GM23338 (cell line): ENCODE measurements at regions not wholly inside any gene's neighbourhood (a gene's known extent, or its start where the extent isn't known, plus 50 kb on each side); places are given as distances from the start of the nearest gene placed in this dataset.

Source experiments
- ATAC-seq: fragments of 200-7000 bp; cut with Tn5 transposase; 3 replicates; pipeline ENCODE4 v1.9.1; 2020
- DNase-seq: peaks from one replicate; pipeline ENCODE4 v3.0.0-alpha.2; 2015; ENCODE audit warnings: low spot score
- H2AFZ ChIP-seq: fragments of 200-600 bp; sonication (generic); 2 replicates; pipeline ENCODE4 v1.8.0; 2016; ENCODE audit warnings: antibody characterized with exemption, mild to moderate bottlenecking, moderate library complexity
- H3F3A ChIP-seq: fragments of 200-600 bp; sonication (generic); replicated peaks from 2 replicates; pipeline ENCODE4 v1.8.0; 2017; ENCODE audit warnings: antibody characterized with exemption, mixed run types, low read depth
- H3K27ac ChIP-seq: fragments of 200-600 bp; sonication (generic); 2 replicates; pipeline ENCODE4 v1.6.1; 2016; ENCODE audit warnings: low read depth
- H3K27me3 ChIP-seq: fragments of 200-600 bp; sonication (generic); 2 replicates; pipeline ENCODE4 v1.8.0; 2016; ENCODE audit warnings: mild to moderate bottlenecking, mixed run types, moderate library complexity; ENCODE audit not compliant: insufficient read depth
- H3K36me3 ChIP-seq: fragments of 200-600 bp; sonication (generic); 2 replicates; pipeline ENCODE4 v1.8.0; 2016; ENCODE audit warnings: mild to moderate bottlenecking; ENCODE audit not compliant: insufficient read depth
- H3K4me1 ChIP-seq: fragments of 200-600 bp; sonication (generic); 2 replicates; pipeline ENCODE4 v1.8.0; 2016; ENCODE audit warnings: mild to moderate bottlenecking, moderate library complexity; ENCODE audit not compliant: insufficient read depth
- H3K4me2 ChIP-seq: fragments of 200-600 bp; sonication (generic); 2 replicates; pipeline ENCODE4 v1.7.1; 2017; ENCODE audit warnings: mixed run types
- H3K4me3 ChIP-seq: fragments of 200-600 bp; sonication (generic); 2 replicates; pipeline ENCODE4 v1.6.1; 2016; ENCODE audit warnings: mixed run types
- H3K79me2 ChIP-seq: fragments of 200-600 bp; sonication (generic); replicated peaks from 2 replicates; pipeline ENCODE4 v1.8.0; 2017; ENCODE audit warnings: mild to moderate bottlenecking; ENCODE audit not compliant: insufficient read depth
- H3K9me2 ChIP-seq: fragments of 200-600 bp; sonication (generic); 2 replicates; pipeline ENCODE4 v1.8.0; 2017; ENCODE audit not compliant: insufficient read depth
- H4K20me1 ChIP-seq: fragments of 200-600 bp; sonication (generic); replicated peaks from 2 replicates; pipeline ENCODE4 v1.8.0; 2017; ENCODE audit warnings: mild to moderate bottlenecking; ENCODE audit not compliant: insufficient read depth
- H3K27ac Mint-ChIP-seq: 2 replicates; pipeline ENCODE4 v1.8.0; 2020; ENCODE audit warnings: inconsistent platforms, mild to moderate bottlenecking, moderate library complexity, mixed read lengths
- H3K27me3 Mint-ChIP-seq: 3 replicates; pipeline ENCODE4 v1.8.0; 2022; ENCODE audit warnings: low read depth, mild to moderate bottlenecking, moderate library complexity, mixed read lengths, inconsistent platforms; ENCODE audit not compliant: insufficient read depth, poor library complexity
- H3K36me3 Mint-ChIP-seq: 3 replicates; pipeline ENCODE4 v1.8.0; 2021; ENCODE audit warnings: low read depth, mild to moderate bottlenecking, inconsistent platforms, moderate library complexity, mixed read lengths
- H3K4me1 Mint-ChIP-seq: 3 replicates; pipeline ENCODE4 v1.8.0; 2020; ENCODE audit warnings: mild to moderate bottlenecking, inconsistent platforms, mixed read lengths
- H3K4me3 Mint-ChIP-seq: 3 replicates; pipeline ENCODE4 v1.8.0; 2021; ENCODE audit warnings: moderate library complexity, mild to moderate bottlenecking, inconsistent platforms, mixed read lengths
- H3K9me3 Mint-ChIP-seq: 3 replicates; pipeline ENCODE4 v1.8.0; 2020; ENCODE audit warnings: moderate library complexity, mild to moderate bottlenecking, inconsistent platforms, mixed read lengths
- CREB1 ChIP-seq: fragments of 250-450 bp; sonication (Bioruptor Pico); IDR thresholded peaks from 2 replicates; pipeline ENCODE4 v1.5.0; 2020; ENCODE audit warnings: low read depth, mild to moderate bottlenecking, moderate library complexity
- EZH2 ChIP-seq: fragments of 200-600 bp; sonication (generic); IDR thresholded peaks from one replicate; pipeline ENCODE4 v1.8.0; 2017; ENCODE audit warnings: antibody characterized with exemption, mild to moderate bottlenecking, low read depth; ENCODE audit not compliant: unreplicated experiment
- EZH2phosphoT487 ChIP-seq: fragments of 200-600 bp; sonication (generic); IDR thresholded peaks from one replicate; pipeline ENCODE4 v1.8.1; 2018; ENCODE audit warnings: antibody characterized with exemption; ENCODE audit not compliant: unreplicated experiment
- JUNB ChIP-seq: IDR thresholded peaks from one replicate; pipeline ENCODE4 v1.6.1; 2016; ENCODE audit warnings: antibody characterized with exemption; ENCODE audit not compliant: unreplicated experiment
- NANOG ChIP-seq: IDR thresholded peaks from 2 replicates; pipeline ENCODE4 v1.6.1; 2016; ENCODE audit warnings: antibody characterized with exemption, borderline replicate concordance
- POLR2AphosphoS5 ChIP-seq: IDR thresholded peaks from 2 replicates; pipeline ENCODE4 v1.6.1; 2016; ENCODE audit warnings: antibody characterized with exemption, low read depth
- STAT1 ChIP-seq: IDR thresholded peaks from one replicate; pipeline ENCODE4 v1.6.1; 2016; ENCODE audit warnings: antibody characterized with exemption; ENCODE audit not compliant: unreplicated experiment
- ZNF114 ChIP-seq: fragments of 250-450 bp; sonication (Bioruptor Pico); IDR thresholded peaks from 2 replicates; pipeline ENCODE4 v1.5.0; 2020; ENCODE audit warnings: mild to moderate bottlenecking, moderate library complexity
- ZNF331 ChIP-seq: fragments of 250-450 bp; sonication (Bioruptor Pico); IDR thresholded peaks from 2 replicates; pipeline ENCODE4 v1.5.0; 2020; ENCODE audit warnings: low read depth, mild to moderate bottlenecking, moderate library complexity
- TF ChIP-seq, protein P1 (sequence below): fragments of 250-450 bp; sonication (Bioruptor Pico); IDR thresholded peaks from 2 replicates; pipeline ENCODE4 v1.5.0; 2020; ENCODE audit warnings: mild to moderate bottlenecking, moderate library complexity
- TF ChIP-seq, protein P2 (sequence below): IDR thresholded peaks from 2 replicates; pipeline ENCODE4 v1.6.1; 2016; ENCODE audit warnings: antibody characterized with exemption
- TF ChIP-seq, protein P3 (sequence below), 2 experiments: fragments of 200-600 bp in 1 of 2; sonication (generic) in 1 of 2; conservative IDR thresholded peaks; 2 replicates each; pipeline versions ENCODE4 v1.5.1 to v1.6.1; 2016 to 2017; ENCODE audit warnings: antibody characterized with exemption in 2 of 2, low read depth in 2 of 2, mild to moderate bottlenecking in 2 of 2, moderate library complexity in 1 of 2
- TF ChIP-seq, protein P4 (sequence below): IDR thresholded peaks from one replicate; pipeline ENCODE4 v1.6.1; 2018; ENCODE audit warnings: antibody characterized with exemption; ENCODE audit not compliant: unreplicated experiment

DNA sequence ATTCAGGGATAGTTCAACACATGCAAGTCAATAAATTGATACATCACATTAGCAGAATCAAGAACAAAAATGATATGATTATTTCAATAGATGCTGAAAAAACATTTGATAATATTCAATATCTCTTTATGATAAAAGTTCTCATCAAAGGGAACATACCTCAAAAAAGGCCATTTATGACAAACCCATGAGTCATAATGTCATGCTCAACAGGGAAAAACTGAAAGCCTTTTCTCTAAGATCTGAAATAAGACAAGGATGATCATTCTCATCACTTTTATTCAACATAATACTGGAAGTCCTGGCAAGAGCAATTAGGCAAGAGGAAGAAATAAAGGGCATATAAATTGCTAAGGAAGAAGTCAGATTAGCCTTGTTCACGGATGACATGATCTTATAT lies 54.1 kb upstream of the TMEM158 start:
- Histone ChIP-seq H3F3A (no peaks in the 10 kb centered on the region), H3K36me3 (no peaks in the 10 kb centered on the region), H3K27me3 (no peaks in the 10 kb centered on the region), H3K79me2 (no peaks in the 10 kb centered on the region), H3K4me1 (peaks cover 7% of the 10 kb centered on the region), H3K4me3 (no peak overlapping the region), H4K20me1 (no peaks in the 10 kb centered on the region), H2AFZ (no peak overlapping the region), H3K27ac (no peak overlapping the region), H3K4me2 (no peak overlapping the region), H3K9me2 (0 out of 2 replicates have a peak, but pooled peaks cover 9% of the 10 kb centered on the region)
- Mint-ChIP-seq H3K4me1 (peaks cover 4% of the 10 kb centered on the region), H3K9me3 (peaks cover 17% of the 10 kb centered on the region), H3K36me3 (peaks cover 9% of the 10 kb centered on the region; the same call in 2 of the 3 replicates), H3K27me3 (peaks cover under 1% of the 10 kb centered on the region), H3K4me3 (no peak overlapping the region), H3K27ac (no peak overlapping the region)
- DNase-seq (no peak), ATAC-seq (no peak)
- TF ChIP-seq NANOG, result no peak
- no peak for TF ChIP-seq EZH2phosphoT487
- TF ChIP-seq, protein P1, sequence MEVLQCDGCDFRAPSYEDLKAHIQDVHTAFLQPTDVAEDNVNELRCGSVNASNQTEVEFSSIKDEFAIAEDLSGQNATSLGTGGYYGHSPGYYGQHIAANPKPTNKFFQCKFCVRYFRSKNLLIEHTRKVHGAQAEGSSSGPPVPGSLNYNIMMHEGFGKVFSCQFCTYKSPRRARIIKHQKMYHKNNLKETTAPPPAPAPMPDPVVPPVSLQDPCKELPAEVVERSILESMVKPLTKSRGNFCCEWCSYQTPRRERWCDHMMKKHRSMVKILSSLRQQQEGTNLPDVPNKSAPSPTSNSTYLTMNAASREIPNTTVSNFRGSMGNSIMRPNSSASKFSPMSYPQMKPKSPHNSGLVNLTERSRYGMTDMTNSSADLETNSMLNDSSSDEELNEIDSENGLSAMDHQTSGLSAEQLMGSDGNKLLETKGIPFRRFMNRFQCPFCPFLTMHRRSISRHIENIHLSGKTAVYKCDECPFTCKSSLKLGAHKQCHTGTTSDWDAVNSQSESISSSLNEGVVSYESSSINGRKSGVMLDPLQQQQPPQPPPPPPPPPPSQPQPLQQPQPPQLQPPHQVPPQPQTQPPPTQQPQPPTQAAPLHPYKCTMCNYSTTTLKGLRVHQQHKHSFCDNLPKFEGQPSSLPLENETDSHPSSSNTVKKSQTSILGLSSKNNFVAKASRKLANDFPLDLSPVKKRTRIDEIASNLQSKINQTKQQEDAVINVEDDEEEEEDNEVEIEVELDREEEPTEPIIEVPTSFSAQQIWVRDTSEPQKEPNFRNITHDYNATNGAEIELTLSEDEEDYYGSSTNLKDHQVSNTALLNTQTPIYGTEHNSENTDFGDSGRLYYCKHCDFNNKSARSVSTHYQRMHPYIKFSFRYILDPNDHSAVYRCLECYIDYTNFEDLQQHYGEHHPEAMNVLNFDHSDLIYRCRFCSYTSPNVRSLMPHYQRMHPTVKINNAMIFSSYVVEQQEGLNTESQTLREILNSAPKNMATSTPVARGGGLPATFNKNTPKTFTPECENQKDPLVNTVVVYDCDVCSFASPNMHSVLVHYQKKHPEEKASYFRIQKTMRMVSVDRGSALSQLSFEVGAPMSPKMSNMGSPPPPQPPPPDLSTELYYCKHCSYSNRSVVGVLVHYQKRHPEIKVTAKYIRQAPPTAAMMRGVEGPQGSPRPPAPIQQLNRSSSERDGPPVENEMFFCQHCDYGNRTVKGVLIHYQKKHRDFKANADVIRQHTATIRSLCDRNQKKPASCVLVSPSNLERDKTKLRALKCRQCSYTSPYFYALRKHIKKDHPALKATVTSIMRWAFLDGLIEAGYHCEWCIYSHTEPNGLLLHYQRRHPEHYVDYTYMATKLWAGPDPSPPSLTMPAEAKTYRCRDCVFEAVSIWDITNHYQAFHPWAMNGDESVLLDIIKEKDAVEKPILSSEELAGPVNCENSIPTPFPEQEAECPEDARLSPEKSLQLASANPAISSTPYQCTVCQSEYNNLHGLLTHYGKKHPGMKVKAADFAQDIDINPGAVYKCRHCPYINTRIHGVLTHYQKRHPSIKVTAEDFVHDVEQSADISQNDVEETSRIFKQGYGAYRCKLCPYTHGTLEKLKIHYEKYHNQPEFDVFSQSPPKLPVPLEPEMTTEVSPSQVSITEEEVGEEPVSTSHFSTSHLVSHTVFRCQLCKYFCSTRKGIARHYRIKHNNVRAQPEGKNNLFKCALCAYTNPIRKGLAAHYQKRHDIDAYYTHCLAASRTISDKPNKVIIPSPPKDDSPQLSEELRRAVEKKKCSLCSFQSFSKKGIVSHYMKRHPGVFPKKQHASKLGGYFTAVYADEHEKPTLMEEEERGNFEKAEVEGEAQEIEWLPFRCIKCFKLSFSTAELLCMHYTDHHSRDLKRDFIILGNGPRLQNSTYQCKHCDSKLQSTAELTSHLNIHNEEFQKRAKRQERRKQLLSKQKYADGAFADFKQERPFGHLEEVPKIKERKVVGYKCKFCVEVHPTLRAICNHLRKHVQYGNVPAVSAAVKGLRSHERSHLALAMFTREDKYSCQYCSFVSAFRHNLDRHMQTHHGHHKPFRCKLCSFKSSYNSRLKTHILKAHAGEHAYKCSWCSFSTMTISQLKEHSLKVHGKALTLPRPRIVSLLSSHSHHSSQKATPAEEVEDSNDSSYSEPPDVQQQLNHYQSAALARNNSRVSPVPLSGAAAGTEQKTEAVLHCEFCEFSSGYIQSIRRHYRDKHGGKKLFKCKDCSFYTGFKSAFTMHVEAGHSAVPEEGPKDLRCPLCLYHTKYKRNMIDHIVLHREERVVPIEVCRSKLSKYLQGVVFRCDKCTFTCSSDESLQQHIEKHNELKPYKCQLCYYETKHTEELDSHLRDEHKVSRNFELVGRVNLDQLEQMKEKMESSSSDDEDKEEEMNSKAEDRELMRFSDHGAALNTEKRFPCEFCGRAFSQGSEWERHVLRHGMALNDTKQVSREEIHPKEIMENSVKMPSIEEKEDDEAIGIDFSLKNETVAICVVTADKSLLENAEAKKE (CRISPR knock-in tag), result no peak
- TF ChIP-seq, protein P2, sequence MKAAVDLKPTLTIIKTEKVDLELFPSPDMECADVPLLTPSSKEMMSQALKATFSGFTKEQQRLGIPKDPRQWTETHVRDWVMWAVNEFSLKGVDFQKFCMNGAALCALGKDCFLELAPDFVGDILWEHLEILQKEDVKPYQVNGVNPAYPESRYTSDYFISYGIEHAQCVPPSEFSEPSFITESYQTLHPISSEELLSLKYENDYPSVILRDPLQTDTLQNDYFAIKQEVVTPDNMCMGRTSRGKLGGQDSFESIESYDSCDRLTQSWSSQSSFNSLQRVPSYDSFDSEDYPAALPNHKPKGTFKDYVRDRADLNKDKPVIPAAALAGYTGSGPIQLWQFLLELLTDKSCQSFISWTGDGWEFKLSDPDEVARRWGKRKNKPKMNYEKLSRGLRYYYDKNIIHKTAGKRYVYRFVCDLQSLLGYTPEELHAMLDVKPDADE, result no peak
- TF ChIP-seq, protein P3, sequence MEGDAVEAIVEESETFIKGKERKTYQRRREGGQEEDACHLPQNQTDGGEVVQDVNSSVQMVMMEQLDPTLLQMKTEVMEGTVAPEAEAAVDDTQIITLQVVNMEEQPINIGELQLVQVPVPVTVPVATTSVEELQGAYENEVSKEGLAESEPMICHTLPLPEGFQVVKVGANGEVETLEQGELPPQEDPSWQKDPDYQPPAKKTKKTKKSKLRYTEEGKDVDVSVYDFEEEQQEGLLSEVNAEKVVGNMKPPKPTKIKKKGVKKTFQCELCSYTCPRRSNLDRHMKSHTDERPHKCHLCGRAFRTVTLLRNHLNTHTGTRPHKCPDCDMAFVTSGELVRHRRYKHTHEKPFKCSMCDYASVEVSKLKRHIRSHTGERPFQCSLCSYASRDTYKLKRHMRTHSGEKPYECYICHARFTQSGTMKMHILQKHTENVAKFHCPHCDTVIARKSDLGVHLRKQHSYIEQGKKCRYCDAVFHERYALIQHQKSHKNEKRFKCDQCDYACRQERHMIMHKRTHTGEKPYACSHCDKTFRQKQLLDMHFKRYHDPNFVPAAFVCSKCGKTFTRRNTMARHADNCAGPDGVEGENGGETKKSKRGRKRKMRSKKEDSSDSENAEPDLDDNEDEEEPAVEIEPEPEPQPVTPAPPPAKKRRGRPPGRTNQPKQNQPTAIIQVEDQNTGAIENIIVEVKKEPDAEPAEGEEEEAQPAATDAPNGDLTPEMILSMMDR (conservative IDR thresholded peaks at IDR 0.05; ENCODE audit: low read depth in 2 of 2), result no peak
- TF ChIP-seq ZNF114 (CRISPR knock-in tag), result no peak
- TF ChIP-seq, protein P4, sequence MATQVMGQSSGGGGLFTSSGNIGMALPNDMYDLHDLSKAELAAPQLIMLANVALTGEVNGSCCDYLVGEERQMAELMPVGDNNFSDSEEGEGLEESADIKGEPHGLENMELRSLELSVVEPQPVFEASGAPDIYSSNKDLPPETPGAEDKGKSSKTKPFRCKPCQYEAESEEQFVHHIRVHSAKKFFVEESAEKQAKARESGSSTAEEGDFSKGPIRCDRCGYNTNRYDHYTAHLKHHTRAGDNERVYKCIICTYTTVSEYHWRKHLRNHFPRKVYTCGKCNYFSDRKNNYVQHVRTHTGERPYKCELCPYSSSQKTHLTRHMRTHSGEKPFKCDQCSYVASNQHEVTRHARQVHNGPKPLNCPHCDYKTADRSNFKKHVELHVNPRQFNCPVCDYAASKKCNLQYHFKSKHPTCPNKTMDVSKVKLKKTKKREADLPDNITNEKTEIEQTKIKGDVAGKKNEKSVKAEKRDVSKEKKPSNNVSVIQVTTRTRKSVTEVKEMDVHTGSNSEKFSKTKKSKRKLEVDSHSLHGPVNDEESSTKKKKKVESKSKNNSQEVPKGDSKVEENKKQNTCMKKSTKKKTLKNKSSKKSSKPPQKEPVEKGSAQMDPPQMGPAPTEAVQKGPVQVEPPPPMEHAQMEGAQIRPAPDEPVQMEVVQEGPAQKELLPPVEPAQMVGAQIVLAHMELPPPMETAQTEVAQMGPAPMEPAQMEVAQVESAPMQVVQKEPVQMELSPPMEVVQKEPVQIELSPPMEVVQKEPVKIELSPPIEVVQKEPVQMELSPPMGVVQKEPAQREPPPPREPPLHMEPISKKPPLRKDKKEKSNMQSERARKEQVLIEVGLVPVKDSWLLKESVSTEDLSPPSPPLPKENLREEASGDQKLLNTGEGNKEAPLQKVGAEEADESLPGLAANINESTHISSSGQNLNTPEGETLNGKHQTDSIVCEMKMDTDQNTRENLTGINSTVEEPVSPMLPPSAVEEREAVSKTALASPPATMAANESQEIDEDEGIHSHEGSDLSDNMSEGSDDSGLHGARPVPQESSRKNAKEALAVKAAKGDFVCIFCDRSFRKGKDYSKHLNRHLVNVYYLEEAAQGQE, result no peak
- no peak for TF ChIP-seq CREB1 (CRISPR knock-in tag)
- no peak for TF ChIP-seq STAT1
- TF ChIP-seq JUNB, result no peak
- no peak for TF ChIP-seq EZH2
- no peak for TF ChIP-seq ZNF331 (CRISPR knock-in tag)
- TF ChIP-seq POLR2AphosphoS5, result no peak
